ENCODE measurements at regions not wholly inside any gene's neighbourhood (a gene's known extent, or its start where the extent isn't known, plus 50 kb on each side); places are given as distances from the start of the nearest gene placed in this dataset.

DNA sequence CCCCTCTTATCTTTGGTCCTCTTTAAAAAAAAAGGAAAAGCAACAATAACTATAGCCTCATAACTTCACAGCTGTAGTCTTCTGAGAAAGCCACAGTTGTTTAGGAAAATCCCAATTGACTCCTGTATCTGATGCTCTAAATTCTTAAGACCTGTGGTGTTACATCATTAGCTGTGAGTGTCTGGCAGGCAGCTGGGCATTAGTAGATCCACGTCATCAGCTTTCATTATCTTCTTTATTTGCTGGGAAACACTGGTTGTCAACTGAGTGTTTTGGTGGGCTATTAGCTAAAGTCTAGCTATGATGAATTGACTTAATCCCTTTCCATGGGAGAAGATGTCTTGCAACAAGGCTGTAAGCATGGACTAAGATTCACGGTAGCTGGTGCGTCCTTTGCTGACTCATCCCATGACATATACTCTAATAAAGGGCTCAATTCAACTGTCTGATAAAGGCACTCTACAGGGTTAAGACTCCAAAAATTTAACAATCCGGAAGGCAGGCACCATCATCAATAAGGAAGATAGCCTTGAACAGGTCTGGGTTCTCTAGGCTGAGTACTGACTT lies 517.2 kb downstream of the PLCL1 start:
- no peak for DNase-seq
- intact Hi-C loops (cut with DNase I), result no loop called here

DNA sequence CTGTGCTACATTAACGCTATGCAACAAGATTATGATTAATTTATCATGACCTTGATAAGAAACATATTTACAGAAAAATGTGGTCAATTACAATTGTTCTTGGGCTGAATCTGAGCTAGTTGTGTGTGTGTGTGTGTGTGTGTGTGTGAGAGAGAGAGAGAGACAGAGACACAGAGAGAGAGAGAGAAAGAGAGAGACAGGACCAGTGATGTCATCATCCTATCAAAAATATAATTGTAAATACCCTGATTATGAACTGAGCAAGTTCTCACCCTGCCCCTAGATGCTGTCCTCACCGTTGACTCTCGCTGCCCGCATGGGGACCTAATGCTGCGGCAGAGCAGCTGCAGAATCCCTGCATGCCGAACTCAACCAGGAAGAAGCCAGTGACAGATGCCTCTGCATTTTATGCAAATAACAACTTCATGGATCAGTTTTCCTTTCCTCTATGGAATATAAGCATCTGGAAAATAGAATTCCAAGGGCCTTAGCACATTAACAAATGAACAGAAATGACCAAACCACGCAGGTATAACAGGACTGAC lies 512.5 kb downstream of the PLCL1 start:
- no peak for DNase-seq
- intact Hi-C loops (cut with DNase I), result loop anchor here (5.0 to 10.0 kb wide), 2 partner anchors 1145 to 1538 kb away; partner anchors contain the start of gene FTCDNL1

DNA sequence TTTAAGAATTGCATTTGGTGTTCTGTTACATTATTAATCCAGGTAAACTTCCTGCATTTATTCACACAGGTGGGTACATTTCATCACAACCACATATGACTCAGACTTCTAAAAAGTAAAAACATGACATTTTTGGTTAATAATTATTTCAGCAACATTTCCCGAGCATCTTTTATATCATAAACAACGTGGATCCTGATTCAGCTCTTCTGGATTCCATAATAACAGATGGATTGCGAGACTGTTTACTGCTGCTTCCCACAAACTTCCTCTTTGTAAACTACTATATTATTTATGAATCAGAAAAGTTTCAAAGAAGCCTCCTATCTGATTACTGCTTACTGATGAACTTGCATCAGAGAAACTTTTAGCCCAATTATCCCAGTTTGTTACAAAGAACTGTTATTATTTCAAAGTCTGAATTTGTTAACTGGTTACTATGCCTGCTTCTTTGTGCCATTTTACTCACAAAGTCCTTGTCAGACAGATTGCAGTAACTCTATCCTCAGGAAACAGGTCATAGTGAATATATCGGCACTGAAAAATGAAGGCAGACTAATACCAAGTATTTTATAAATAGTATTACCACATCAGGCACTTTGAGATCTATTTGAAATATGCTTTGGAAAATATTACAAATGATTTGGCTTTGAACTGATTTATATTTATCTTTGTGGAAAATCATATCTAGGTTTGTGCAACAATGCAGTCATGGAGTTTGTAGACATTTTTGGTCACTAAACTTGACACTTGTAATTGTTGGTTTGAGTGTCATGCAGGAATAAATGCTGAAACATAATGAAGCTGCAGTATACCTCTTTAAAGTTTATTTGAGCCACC lies 511.6 kb downstream of the PLCL1 start:
- no peak for DNase-seq
- intact Hi-C loops (cut with DNase I), result loop anchor here (5.0 to 10.0 kb wide), 2 partner anchors 1146 to 1539 kb away; partner anchors contain the start of gene FTCDNL1

DNA sequence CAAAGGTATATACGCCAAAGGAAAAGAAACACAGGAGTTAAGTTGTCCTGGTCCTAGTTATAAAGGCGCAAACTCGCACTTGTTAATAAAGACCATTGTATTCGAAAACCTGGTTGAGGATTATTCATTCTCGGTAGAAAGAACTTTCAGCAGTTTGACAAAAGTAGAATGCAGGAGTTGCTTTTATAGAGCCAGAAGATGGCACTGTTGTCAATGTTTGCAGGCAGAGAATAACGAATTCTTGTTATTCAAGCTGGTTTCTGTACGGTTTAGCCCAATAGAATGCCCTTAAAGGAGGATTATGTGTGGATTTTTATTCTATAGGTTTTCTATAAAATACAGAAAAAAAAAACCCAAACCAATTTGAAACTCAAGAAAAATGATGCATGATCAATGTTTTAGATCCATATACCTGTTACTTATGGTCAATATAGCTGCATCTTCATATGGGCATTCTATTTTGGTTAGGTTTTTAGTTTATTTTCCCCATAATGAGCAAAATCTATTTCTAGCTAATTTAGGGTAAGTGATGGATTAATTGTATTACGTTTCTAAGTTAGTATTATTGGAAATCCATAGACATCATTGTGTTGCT lies 510.3 kb downstream of the PLCL1 start:
- DNase-seq, result no peak
- intact Hi-C loops (cut with DNase I), result loop anchor here (5.0 to 10.0 kb wide), 2 partner anchors 1148 to 1540 kb away; partner anchors contain the start of gene FTCDNL1

DNA sequence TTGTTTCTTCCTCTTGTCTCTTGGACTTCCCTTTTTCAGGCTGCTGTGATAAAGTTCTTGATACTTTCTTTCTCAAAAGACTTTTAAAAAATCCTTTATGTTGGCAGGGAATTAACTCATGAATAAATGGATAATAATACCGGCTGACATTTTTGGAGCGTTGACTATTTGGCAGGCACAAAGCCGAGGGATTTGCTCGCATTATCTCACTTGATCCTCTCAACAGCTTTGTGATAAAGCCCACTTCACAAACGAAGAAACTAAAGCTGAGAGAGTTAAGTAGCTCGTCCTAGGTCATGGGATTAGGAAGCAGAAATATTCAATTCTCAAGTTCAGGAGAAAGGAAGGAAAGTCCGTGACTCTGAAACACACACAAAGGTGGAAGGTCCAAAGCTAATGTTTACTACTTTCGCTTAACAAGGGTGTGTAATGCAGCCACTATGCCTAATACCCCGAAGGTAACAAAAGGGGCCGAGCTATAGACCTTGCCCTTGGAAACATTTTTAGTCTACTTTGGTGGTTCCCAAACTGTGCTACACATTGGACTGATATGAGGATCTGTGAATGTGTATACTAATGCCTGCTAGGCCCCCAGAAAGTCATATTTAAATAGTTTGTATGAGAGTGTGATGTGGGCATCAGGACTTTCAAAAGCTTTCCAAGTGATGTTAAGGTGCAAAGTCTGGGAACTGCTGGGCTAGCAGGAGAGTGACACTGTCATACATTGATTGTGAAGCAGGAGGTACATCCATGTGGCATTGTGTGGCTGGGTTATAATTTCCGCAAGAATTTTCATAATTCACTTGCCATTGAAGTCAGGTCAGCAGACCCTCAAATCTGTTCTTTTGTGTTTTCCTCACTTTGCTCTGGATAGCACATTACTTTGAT lies 508.4 kb downstream of the PLCL1 start:
- intact Hi-C loops (cut with DNase I), result loop anchor here (2.0 to 10.0 kb wide), 2 partner anchors 1426 to 1542 kb away; partner anchors contain the start of gene FTCDNL1

DNA sequence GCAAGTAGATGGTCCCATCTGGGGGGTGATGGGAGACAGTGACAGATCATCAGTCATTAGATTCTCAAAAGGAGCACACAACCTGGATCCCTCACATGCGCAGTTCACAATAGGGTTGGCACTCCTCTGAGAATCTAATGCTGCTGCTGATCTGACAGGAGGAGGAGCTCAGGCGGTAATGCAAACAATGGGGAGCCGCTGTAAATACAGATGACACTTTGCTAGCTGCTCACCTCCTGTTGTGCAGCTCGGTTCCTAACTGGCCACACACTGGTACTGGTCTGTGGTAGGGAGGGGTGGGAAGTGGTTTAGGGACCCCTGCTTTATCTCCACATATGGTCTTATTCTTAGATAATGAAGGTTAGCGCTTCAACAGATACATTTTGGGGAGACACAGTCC lies 506.6 kb downstream of the PLCL1 start:
- no peak for DNase-seq
- intact Hi-C loops (cut with DNase I), result loop anchor here (10.0 kb wide), 1 partner anchor 1544 kb away; the partner anchor contains the start of gene FTCDNL1

More for the DNA sequence above, 508.4 kb downstream of the PLCL1 start:
- no peak for DNase-seq

DNA sequence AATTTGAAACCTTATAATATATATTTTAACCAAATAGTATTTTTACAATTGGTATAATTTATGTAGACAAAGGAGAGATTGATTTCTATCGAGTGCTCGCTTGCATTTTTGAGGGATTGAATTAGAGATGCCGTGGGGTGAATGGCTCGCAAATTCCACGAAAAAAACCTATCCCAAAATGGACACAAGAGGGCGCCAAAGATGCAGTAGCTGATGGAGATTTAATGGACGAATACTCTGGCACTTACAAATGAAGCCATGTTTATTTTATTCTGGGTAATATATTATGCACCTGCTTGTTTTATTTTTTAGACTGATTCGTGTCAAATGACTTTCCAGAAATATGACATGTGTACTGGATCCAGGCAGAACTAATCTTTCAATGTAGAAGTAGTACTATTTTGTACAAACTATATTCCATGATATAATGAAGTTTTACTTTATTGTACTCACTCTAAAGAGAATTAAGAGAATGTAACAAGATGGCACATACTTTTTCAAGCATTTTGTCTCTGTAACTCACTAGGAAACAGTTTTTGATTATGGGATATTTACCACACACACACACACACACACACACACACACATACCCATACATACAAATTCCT lies 505.4 kb downstream of the PLCL1 start:
- intact Hi-C loops (cut with DNase I), result loop anchor here (10.0 kb wide), 1 partner anchor 1545 kb away; the partner anchor contains the start of gene FTCDNL1
- peak in 4 of 10 donors; percentile 46 to 65 (median 54) for DNase-seq

DNA sequence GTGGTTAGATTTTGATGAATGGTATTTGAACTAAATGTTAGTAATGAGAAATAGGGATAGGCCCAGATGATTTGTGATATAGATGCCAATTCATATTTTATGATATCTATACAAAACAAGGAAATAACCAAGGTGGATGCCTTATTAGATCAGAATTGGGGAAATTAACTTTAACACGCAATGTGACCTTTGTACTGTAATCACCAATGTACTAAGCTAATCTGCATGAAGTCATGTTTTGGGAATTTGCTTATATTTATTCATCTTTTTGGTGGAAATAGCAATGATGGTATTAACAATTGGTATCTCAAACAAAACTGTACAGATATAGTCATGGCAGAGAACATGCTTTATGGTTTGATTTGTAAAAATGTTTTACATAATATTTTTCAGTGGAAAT lies 504.7 kb downstream of the PLCL1 start:
- DNase-seq, result no peak
- intact Hi-C loops (cut with DNase I), result no loop called here

DNA sequence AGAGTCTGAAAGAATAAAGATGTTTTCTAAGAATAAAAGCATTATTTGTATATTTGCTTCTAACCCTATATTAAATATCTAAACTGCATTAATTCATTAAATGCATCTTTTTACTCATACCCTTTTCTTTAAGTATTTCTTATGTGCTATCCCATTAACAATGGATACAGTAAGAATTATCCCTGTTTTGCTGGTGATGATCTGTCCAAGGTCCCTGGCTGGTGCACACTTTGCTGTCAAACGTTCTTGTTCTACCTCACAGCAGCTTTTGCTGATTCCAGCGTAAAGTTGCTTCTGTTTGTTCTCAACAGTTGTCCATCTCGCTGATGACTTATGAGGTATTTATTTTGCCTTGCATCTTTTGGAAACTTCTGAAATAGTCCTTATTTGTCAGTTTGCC lies 504.0 kb downstream of the PLCL1 start:
- intact Hi-C loops (cut with DNase I), result no loop called here
- no peak for DNase-seq

DNA sequence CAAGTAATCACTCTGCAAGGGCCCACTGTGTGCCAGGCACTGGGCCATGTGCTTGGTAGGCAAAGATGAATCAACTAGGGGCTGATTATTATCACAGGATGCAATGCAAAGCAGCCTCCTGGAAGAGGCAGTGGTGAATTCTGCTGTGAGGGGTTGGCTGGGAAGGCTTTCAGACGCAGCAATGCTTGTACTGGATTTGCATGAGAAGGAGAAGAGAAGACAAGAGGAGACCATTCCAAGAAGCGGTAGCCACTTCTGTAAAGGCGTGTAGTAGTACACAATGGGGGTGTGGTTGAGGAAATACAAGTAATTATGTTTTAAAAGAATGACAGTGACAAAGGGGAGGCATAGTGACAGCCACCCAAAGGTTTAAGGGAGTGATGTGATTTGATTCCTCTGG lies 502.7 kb downstream of the PLCL1 start:
- no peak for DNase-seq
- intact Hi-C loops (cut with DNase I), result no loop called here

DNA sequence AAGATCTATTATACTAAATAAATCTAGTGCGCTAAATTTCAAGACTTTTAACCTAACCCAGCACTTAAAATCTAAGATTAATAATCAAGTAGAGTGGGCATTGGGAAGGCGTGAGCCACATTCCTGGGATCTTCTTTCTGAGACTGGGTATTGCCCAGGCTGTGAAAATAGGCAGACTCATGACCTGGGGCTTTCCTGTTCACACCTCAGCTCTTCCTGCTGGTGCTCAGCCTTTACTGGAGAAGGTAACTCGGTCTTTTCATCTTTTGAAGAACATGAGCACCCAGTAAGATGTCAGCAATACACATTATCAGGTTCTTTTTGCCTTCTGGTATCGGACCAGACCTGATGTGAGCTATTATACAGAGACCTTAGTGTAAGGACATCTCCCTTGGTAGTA lies 500.5 kb downstream of the PLCL1 start:
- DNase-seq, result no peak
- intact Hi-C loops (cut with DNase I), result no loop called here

DNA sequence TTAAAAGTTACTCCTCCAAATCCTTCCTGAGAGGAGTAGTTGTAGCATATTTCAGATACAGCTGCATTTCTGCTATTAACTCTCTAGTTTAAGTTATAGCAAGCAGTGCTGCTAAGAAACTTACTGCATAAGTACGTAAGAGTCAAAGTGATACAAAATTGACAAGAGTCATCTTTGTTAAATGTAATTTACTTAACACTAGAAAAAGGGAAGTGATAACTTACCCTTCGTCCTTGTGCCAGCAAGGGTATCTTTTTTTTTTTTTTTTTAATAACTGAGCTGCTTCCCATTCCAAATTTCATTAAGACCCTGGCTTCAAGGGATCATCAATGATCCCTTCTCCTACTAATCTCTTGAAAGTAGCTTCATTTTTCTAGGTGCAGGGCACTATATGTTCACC lies 493.0 kb downstream of the PLCL1 start:
- DNase-seq, result no peak
- intact Hi-C loops (cut with DNase I), result loop anchor here (5.0 to 10.0 kb wide), 2 partner anchors 173 to 590 kb away; partner anchors contain the start of gene MARS2

DNA sequence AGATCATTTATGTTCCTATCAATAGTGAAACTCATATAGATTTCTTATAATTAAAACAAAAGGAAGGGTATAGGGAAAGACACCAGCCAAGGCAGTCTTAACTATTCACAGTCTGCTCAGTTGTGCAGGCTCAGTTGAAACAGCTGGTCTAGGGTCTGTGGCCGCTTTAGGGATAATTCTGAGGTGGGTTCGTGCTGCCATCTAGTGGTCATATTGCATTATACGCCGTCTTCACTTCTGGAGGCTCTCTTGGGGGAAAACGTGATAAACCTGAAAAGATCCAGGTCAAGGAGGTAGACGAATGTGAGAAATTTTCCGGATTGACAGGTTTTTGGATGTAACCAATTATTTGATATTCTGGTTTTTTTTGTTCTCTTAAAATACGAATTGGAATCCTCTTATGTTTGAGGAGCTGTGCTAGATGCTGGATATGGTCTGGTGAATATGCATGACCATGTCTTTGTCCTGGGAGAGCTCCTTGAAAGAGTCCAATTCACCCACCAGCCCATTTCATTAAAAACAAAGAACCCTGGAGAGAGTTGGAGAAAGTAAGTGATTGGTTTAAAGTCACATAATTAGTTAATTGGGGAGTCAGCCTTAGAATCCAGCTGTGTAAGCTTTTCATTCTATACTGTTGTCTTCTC lies 492.4 kb downstream of the PLCL1 start:
- intact Hi-C loops (cut with DNase I), result loop anchor here (1.0 to 10.0 kb wide), 3 partner anchors 172 to 589 kb away; partner anchors contain the start of genes MARS2 and PLCL1
- DNase-seq, result peak in 8 of 10 donors; percentile 28 to 91 (median 67)

DNA sequence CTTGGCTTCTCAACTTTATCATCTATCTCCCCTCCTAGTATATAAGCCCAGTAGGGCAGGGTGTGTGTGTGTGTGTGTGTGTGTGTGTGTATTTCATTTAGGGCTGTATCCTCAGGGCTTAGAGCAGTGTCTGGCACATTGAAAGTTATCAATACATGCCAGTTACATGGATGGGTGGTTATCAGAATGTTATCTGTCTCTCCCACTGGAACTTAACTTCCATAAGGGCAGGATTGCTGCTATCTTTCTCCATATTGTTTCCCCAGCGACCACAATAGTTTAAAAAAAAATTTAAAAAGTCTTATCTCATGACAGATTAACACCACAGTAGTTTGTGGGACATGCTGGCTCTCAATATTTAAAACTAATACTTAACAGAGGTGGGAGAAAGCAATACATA lies 488.9 kb downstream of the PLCL1 start:
- DNase-seq, result no peak
- intact Hi-C loops (cut with DNase I), result loop anchor here (10.0 kb wide), 1 partner anchor 168 kb away; no protein-coding TSS in a partner anchor

DNA sequence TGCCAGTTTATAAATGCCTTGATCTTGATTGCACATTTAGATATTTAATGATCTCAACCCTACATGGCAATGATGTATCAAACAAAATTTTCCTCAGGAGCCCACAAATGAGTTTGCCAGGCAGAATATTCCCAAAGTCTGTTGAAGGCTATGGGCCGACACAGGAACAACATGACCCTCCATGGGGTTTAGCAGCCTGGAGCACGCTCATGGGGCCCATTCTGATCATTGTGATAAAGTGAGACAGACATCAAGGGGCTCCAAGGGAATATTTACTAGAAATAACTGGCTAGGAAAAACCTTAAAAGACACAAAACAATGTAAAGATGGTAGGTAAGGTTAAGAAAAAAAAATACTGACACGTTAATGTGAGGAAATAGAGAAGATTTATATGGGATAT lies 485.4 kb downstream of the PLCL1 start:
- DNase-seq, result no peak
- intact Hi-C loops (cut with DNase I), result loop anchor here (10.0 kb wide), 1 partner anchor 165 kb away; no protein-coding TSS in a partner anchor

DNA sequence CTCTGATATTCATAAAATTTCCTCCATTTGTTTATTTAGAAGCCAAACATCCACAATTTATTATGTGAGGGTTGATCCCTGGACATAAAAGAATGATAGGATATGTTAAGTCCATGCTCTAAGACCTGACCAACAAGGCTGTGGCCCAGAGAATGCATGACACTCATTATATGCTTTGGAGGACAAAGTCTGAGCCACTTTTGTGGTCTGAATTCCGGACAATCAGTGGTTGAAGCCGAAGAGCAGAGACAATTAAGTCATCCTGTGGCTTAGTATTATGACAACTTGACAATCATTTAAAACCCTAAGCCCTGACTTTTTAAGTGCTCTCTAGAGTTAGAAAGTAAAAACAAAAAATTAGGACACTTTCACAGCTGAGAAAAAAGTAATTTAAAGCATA lies 483.3 kb downstream of the PLCL1 start:
- DNase-seq, result no peak
- intact Hi-C loops (cut with DNase I), result no loop called here

DNA sequence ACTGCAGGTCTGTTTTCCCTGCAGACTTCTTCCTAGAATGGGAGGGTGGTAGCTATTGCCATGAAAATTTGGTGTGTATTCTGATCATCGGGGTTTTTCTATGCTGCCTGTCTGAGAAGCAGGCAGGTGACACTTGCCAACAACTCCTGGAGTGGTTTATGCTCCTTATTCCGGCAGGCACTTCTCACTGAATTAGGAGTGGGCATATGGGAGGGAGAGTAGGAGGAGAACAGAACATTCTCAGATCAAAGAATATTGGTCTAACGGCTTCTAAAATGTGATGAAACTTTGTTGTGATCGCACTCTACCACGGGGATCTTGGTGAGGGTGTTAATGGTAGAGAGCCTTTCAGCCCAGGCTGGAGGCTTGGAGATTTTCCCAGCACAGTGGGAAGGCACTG lies 480.8 kb downstream of the PLCL1 start:
- intact Hi-C loops (cut with DNase I), result no loop called here
- DNase-seq, result peak in 3 of 10 donors; percentile 14 to 71 (median 16)

DNA sequence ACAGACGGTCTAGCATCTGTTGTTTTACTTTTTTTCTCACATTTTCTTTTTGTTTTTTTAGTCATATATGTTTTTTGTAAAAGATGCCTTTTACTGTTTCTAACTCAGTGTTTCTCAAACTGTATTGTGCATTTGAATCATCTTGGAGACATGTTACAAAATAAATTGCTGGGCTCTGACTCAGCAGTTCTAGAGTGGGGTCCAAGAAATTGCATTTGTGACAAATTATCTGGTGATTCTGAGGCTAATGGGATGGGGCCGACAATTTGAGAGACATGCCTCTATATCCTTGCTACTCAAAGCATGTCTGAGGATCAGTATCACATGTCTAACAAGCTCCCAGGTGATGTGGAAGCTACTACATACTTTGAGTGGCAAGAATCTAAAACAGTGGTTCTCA lies 478.8 kb downstream of the PLCL1 start:
- no peak for DNase-seq
- intact Hi-C loops (cut with DNase I), result no loop called here

DNA sequence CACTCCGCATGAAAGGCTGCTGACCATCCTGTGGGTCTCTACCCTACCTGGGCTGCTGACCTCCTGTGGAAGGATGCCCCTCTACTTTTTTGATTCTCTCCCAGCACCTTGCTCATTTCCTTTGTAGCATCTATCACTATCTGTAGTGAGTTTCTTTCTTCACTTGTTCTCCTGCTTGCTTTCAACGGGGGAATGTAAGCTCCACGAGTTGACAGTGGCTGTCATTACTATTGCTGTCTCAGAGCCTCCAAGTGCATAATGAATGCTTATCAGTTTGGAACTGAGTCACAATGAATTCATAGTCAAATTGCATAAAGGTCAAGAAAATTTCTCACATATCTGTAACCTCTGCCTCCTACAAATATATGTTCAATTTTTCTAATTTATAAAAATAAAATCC lies 477.7 kb downstream of the PLCL1 start:
- DNase-seq, result no peak
- intact Hi-C loops (cut with DNase I), result no loop called here

Measured in posterior cingulate gyrus (tissue), 11 donors.